ENCODE measurements at regions not wholly inside any gene's neighbourhood (a gene's known extent, or its start where the extent isn't known, plus 50 kb on each side); places are given as distances from the start of the nearest gene placed in this dataset.

- Mint-ChIP-seq H3K4me3 (no peak overlapping the region), H3K4me1 (no peaks in the 10 kb centered on the region), H3K27me3 (no peaks in the 10 kb centered on the region), H3K9me3 (ENCODE audit: low read depth) (peaks cover 11% of the 10 kb centered on the region), H3K36me3 (ENCODE audit: low read depth) (no peaks in the 10 kb centered on the region), H3K27ac (no peak overlapping the region)
- POLR2A ChIA-PET: no interaction called here
- ATAC-seq: no peak
- intact Hi-C loops (cut with DNase I, micrococcal nuclease): no loop called here
- no peak for DNase-seq
- CTCF ChIA-PET: no interaction called here
Observed at GRCh38 chr1:177800400-177801088, 169.3 kb downstream of the SEC16B start.

DNA sequence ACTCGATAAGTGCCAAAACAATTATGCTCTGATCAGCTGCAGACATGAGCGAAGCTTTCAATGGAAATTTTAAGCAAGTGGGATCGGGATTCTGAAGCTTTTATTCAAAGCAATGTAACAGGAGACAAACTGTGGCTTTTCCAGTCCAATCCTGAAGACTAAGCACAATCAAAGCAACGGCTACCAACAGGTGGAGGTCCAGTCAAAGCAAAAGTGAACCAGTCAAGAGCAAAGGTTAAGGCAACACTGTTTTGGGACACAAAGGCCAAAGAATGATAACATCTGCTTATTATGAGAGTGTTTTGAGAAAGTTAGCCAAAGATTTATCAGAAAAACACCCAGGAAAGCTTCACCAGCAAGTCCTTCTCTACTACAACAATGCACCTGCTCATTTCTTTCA, 170.1 kb downstream of the SEC16B start:
- no peaks in the 10 kb centered on the region for H3K4me1 Mint-ChIP-seq
- no peak overlapping the region for H3K27ac Mint-ChIP-seq
- CTCF ChIA-PET: no interaction called here
- POLR2A ChIA-PET: no interaction called here
- no peaks in the 10 kb centered on the region for H3K36me3 Mint-ChIP-seq (ENCODE audit: low read depth)
- H3K27me3 Mint-ChIP-seq: no peaks in the 10 kb centered on the region
- DNase-seq (no peak), ATAC-seq (no peak)
- no peak overlapping the region for H3K4me3 Mint-ChIP-seq
- intact Hi-C loops (cut with DNase I, micrococcal nuclease): no loop called here
- H3K9me3 Mint-ChIP-seq (ENCODE audit: low read depth): peaks cover 11% of the 10 kb centered on the region

GRCh38 chr1:177798614-177799013, 171.2 kb downstream of the SEC16B start:
- ATAC-seq (no peak), DNase-seq (no peak)
- Mint-ChIP-seq H3K27ac (no peak overlapping the region), H3K9me3 (ENCODE audit: low read depth) (peaks cover 3% of the 10 kb centered on the region), H3K36me3 (ENCODE audit: low read depth) (no peaks in the 10 kb centered on the region), H3K27me3 (no peaks in the 10 kb centered on the region), H3K4me3 (no peak overlapping the region), H3K4me1 (no peaks in the 10 kb centered on the region)
- intact Hi-C loops (cut with DNase I, micrococcal nuclease): no loop called here
- ChIA-PET CTCF (no interaction called here), POLR2A (no interaction called here)

DNA sequence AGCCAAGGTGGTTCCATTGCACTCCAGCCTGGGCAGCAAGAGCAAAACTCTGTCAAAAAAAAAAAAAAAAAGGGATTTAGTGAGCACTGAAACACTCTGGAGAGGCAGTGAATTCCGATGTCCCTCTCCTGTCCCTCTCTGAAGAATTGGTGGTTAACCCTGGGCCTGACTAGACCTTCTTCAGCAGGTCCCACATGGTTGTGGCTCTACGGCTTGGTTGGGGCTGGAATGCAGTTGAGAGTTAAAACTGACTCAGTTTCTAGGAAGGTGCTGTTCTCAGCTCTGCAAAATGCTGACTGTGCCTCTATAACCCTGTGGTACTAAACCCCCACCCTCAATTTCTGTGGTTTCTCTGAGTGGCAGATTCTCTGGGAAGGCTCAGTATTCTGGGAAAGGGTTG, 173.3 kb downstream of the SEC16B start:
- ATAC-seq (no peak), DNase-seq (no peak)
- H3K9me3 Mint-ChIP-seq (ENCODE audit: low read depth): peaks cover 2% of the 10 kb centered on the region
- no peak overlapping the region for H3K4me3 Mint-ChIP-seq
- H3K27me3 Mint-ChIP-seq: no peaks in the 10 kb centered on the region
- ChIA-PET CTCF (no interaction called here), POLR2A (no interaction called here)
- no peaks in the 10 kb centered on the region for H3K36me3 Mint-ChIP-seq (ENCODE audit: low read depth)
- intact Hi-C loops (cut with DNase I, micrococcal nuclease): no loop called here
- H3K27ac Mint-ChIP-seq: no peak overlapping the region
- H3K4me1 Mint-ChIP-seq: no peaks in the 10 kb centered on the region

DNA sequence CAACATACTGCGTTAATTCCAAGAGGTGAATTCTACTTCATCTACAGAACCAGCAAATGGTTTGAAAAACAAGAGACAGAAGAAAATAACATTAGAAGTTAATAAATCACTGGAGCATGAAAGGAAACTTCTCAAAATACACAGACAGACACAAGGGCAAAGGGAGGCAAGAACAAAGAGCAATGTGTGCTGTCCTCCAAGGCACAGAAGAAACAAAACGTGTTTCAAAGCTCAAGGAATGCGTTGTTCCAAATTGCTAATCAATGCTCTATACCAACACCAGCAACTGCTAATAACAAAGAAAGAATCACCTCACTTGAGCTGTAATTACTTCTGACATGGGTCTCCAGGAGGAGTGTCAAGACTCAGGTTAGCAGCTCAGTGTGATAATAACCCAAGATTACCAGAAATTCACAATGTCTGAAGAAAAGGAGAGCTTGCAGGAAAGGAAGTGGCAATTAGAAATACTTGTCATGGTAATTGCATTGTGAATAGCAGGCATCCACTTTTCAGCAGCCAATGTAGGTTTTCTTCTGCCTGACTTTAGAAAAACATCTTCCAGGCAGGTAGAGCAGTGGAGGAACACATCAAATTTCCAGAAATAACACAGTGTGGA, 175.4 kb downstream of the SEC16B start:
- H3K27ac Mint-ChIP-seq: no peak overlapping the region
- peaks cover 2% of the 10 kb centered on the region for H3K9me3 Mint-ChIP-seq (ENCODE audit: low read depth)
- no peaks in the 10 kb centered on the region for H3K4me1 Mint-ChIP-seq
- POLR2A ChIA-PET: no interaction called here
- CTCF ChIA-PET: interaction anchor here (1.2 kb wide), 1 partner anchor 309 kb away, joined by 3 read pairs; no protein-coding TSS in a partner anchor
- no peaks in the 10 kb centered on the region for H3K36me3 Mint-ChIP-seq (ENCODE audit: low read depth)
- intact Hi-C loops (cut with DNase I, micrococcal nuclease): no loop called here
- no peak overlapping the region for H3K4me3 Mint-ChIP-seq
- H3K27me3 Mint-ChIP-seq: no peaks in the 10 kb centered on the region
- ATAC-seq: no peak
- no peak for DNase-seq

GRCh38 chr1:177793900-177794299, 176.0 kb downstream of the SEC16B start:
- intact Hi-C loops (cut with DNase I, micrococcal nuclease): no loop called here
- H3K27ac Mint-ChIP-seq: no peak overlapping the region
- H3K9me3 Mint-ChIP-seq (ENCODE audit: low read depth): no peaks in the 10 kb centered on the region
- ATAC-seq: no peak
- no peak overlapping the region for H3K4me3 Mint-ChIP-seq
- H3K4me1 Mint-ChIP-seq: no peaks in the 10 kb centered on the region
- H3K36me3 Mint-ChIP-seq (ENCODE audit: low read depth): no peaks in the 10 kb centered on the region
- POLR2A ChIA-PET: no interaction called here
- no peaks in the 10 kb centered on the region for H3K27me3 Mint-ChIP-seq
- DNase-seq: no peak
- CTCF ChIA-PET: interaction anchor here (0.6 to 1.2 kb wide), 2 partner anchors 310 to 910 kb away, joined by 3 read pairs; no protein-coding TSS in a partner anchor

- ATAC-seq (no peak), DNase-seq (no peak)
- Mint-ChIP-seq H3K9me3 (ENCODE audit: low read depth) (peaks cover 2% of the 10 kb centered on the region), H3K27ac (no peak overlapping the region), H3K4me1 (no peaks in the 10 kb centered on the region), H3K4me3 (no peak overlapping the region), H3K36me3 (ENCODE audit: low read depth) (no peaks in the 10 kb centered on the region), H3K27me3 (peaks cover 2% of the 10 kb centered on the region)
- intact Hi-C loops (cut with DNase I, micrococcal nuclease): no loop called here
- CTCF ChIA-PET: no interaction called here
- POLR2A ChIA-PET: no interaction called here
Observed at GRCh38 chr1:177790566-177790965, 179.3 kb downstream of the SEC16B start.

GRCh38 chr1:177789956-177790355, 179.9 kb downstream of the SEC16B start:
- no peaks in the 10 kb centered on the region for H3K4me1 Mint-ChIP-seq
- ChIA-PET CTCF (no interaction called here), POLR2A (no interaction called here)
- intact Hi-C loops (cut with DNase I, micrococcal nuclease): no loop called here
- H3K9me3 Mint-ChIP-seq (ENCODE audit: low read depth): peaks cover 2% of the 10 kb centered on the region
- no peaks in the 10 kb centered on the region for H3K36me3 Mint-ChIP-seq (ENCODE audit: low read depth)
- ATAC-seq: no peak
- no peak for DNase-seq
- H3K4me3 Mint-ChIP-seq: no peak overlapping the region
- peaks cover 2% of the 10 kb centered on the region for H3K27me3 Mint-ChIP-seq
- no peak overlapping the region for H3K27ac Mint-ChIP-seq

DNA sequence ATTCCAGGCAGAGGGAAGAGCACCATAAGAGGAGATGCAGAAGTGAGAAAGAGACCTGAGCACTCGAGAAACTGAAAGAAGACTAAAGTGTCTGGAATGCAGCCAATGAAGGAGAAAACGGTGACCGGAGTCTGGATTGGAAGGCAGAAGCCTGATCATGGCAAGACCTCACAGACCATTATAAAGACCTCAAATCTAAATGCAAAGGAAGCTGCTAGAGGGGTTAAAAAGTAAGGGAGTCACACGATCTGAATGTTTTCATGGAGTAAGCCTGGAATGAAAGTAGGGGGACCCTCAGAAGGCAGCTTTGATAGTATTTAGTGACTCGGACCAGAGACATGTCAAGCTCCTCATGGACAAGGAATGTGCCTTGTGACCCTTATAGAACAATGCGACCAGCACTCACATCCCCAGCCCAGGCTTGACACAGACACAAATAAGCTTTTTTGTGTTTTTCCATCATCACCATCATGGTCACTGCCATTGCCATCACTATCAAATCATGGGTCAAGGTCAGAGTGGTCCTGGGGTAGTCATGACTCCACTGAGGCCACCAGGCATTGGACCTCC, 183.6 kb downstream of the SEC16B start:
- intact Hi-C loops (cut with DNase I, micrococcal nuclease): no loop called here
- Mint-ChIP-seq H3K4me3 (no peak overlapping the region), H3K27me3 (peaks cover 2% of the 10 kb centered on the region), H3K9me3 (ENCODE audit: low read depth) (peaks cover 5% of the 10 kb centered on the region), H3K27ac (no peak overlapping the region), H3K4me1 (no peaks in the 10 kb centered on the region), H3K36me3 (ENCODE audit: low read depth) (no peaks in the 10 kb centered on the region)
- DNase-seq (no peak), ATAC-seq (no peak)
- CTCF ChIA-PET: no interaction called here
- POLR2A ChIA-PET: no interaction called here

DNA sequence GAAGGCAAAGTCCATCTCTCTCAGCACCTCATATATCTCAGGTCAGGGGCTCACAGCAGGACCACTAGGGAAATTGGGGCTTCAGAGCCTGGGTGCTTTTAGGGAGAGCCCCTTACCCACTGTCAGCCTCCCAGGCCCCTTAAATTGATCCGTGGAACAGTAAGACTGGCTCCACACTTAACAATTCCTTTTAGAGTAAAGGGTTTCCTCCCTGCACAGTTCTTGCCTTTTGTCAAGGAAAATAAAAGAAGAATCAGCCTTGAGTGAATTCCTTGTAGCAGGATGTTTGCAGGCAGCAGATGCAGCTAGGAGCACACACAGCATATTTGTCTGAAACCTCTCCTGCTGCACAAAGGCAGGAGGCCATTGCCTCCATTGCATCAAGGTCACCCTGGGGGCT, 184.9 kb downstream of the SEC16B start:
- ChIA-PET POLR2A (no interaction called here), CTCF (no interaction called here)
- Mint-ChIP-seq H3K27me3 (peaks cover 4% of the 10 kb centered on the region), H3K36me3 (ENCODE audit: low read depth) (no peaks in the 10 kb centered on the region), H3K4me3 (no peak overlapping the region), H3K4me1 (no peaks in the 10 kb centered on the region), H3K27ac (no peak overlapping the region), H3K9me3 (ENCODE audit: low read depth) (peaks cover 5% of the 10 kb centered on the region)
- DNase-seq (no peak), ATAC-seq (no peak)
- intact Hi-C loops (cut with DNase I, micrococcal nuclease): no loop called here

GRCh38 chr1:177784409-177784808, 185.4 kb downstream of the SEC16B start:
- Mint-ChIP-seq H3K36me3 (ENCODE audit: low read depth) (no peaks in the 10 kb centered on the region), H3K4me3 (no peak overlapping the region), H3K9me3 (ENCODE audit: low read depth) (peaks cover 5% of the 10 kb centered on the region), H3K27me3 (peaks cover 4% of the 10 kb centered on the region), H3K27ac (no peak overlapping the region), H3K4me1 (no peaks in the 10 kb centered on the region)
- intact Hi-C loops (cut with DNase I, micrococcal nuclease): no loop called here
- CTCF ChIA-PET: no interaction called here
- ATAC-seq (no peak), DNase-seq (no peak)
- POLR2A ChIA-PET: no interaction called here

GRCh38 chr1:177783051-177783450, 186.8 kb downstream of the SEC16B start:
- Mint-ChIP-seq H3K36me3 (ENCODE audit: low read depth) (no peaks in the 10 kb centered on the region), H3K4me3 (no peak overlapping the region), H3K4me1 (no peaks in the 10 kb centered on the region), H3K27me3 (peaks cover 4% of the 10 kb centered on the region), H3K27ac (no peak overlapping the region), H3K9me3 (ENCODE audit: low read depth) (peaks cover 5% of the 10 kb centered on the region)
- intact Hi-C loops (cut with DNase I, micrococcal nuclease): no loop called here
- ATAC-seq (no peak), DNase-seq (peak; percentile 7)
- POLR2A ChIA-PET: no interaction called here
- CTCF ChIA-PET: no interaction called here

All from activated CD4-positive, alpha-beta T cell treated with anti-CD3 and anti-CD28 coated beads for 36 hours (primary cell).